CD4-positive, alpha-beta memory T cell (primary cell): ENCODE measurements at regions not wholly inside any gene's neighbourhood (a gene's known extent, or its start where the extent isn't known, plus 50 kb on each side); places are given as distances from the start of the nearest gene placed in this dataset.

ENCODE experiments used
- CTCF ChIA-PET: fragments of 350-600 bp; sonication (Branson Sonifier 250); formaldehyde crosslinking; loops from one replicate; lab custom pipeline; 2021; ENCODE audit warnings: inconsistent platforms; ENCODE audit not compliant: partially characterized antibody; lab: Charles Lee
- POLR2A ChIA-PET: fragments of 350-600 bp; sonication (Branson Sonifier 250); formaldehyde crosslinking; loops from one replicate; lab custom pipeline; 2021; ENCODE audit not compliant: partially characterized antibody; lab: Charles Lee
- DNase-seq, 5 donors: peaks; one replicate each; pipeline versions ENCODE4 v3.0.0 to v3.0.0-alpha.2; 2020 to 2022; ENCODE audit warnings: mixed read lengths in 1 of 5
- H3K27ac ChIP-seq: one replicate; pipeline ENCODE4 v1.7.0; 2013; ENCODE audit warnings: low read depth, low read length
- H3K27me3 ChIP-seq: 2 replicates; pipeline ENCODE4 v1.7.0; 2013; ENCODE audit warnings: mild to moderate bottlenecking, low read length, moderate library complexity; ENCODE audit not compliant: insufficient read depth
- H3K36me3 ChIP-seq: 2 replicates; pipeline ENCODE4 v1.7.0; 2013; ENCODE audit warnings: mild to moderate bottlenecking, low read length, moderate library complexity; ENCODE audit not compliant: insufficient read depth
- H3K4me1 ChIP-seq: 2 replicates; pipeline ENCODE4 v1.7.0; 2013; ENCODE audit warnings: mild to moderate bottlenecking, low read length, moderate library complexity; ENCODE audit not compliant: insufficient read depth
- H3K4me3 ChIP-seq, 2 donors: one replicate each; pipeline ENCODE4 v1.7.0; 2013; ENCODE audit warnings: low read length in 2 of 2, mild to moderate bottlenecking in 1 of 2
- H3K9me3 ChIP-seq, 2 donors: one replicate each; pipeline ENCODE4 v1.7.0; 2013; ENCODE audit warnings: low read length in 2 of 2, control low read depth in 1 of 2; ENCODE audit not compliant: control insufficient read depth in 1 of 2
- H3K27ac Mint-ChIP-seq, 7 donors: one replicate each; pipeline ENCODE4 v1.8.0; 2020 to 2021; ENCODE audit warnings: mixed read lengths in 7 of 7, mild to moderate bottlenecking in 6 of 7, inconsistent platforms in 3 of 7, moderate library complexity in 3 of 7
- H3K27me3 Mint-ChIP-seq, 2 donors: one replicate each; pipeline ENCODE4 v1.8.0; 2020 to 2021; ENCODE audit warnings: mixed read lengths in 2 of 2
- H3K36me3 Mint-ChIP-seq, 2 donors: one replicate each; pipeline ENCODE4 v1.8.0; 2020 to 2021; ENCODE audit warnings: mixed read lengths in 2 of 2, inconsistent platforms in 1 of 2, mild to moderate bottlenecking in 1 of 2
- H3K4me1 Mint-ChIP-seq, 4 donors: one replicate each; pipeline ENCODE4 v1.8.0; 2020 to 2021; ENCODE audit warnings: mixed read lengths in 4 of 4, mild to moderate bottlenecking in 1 of 4
- H3K4me3 Mint-ChIP-seq, 8 donors: one replicate each; pipeline ENCODE4 v1.8.0; 2020 to 2021; ENCODE audit warnings: mixed read lengths in 8 of 8, mild to moderate bottlenecking in 7 of 8, moderate library complexity in 6 of 8, inconsistent platforms in 3 of 8
- H3K9me3 Mint-ChIP-seq, 8 donors: one replicate each; pipeline ENCODE4 v1.8.0; 2020 to 2021; ENCODE audit warnings: mixed read lengths in 8 of 8, mild to moderate bottlenecking in 5 of 8, inconsistent platforms in 3 of 8, moderate library complexity in 1 of 8
- intact Hi-C: fragments of 100-400 bp; cut with micrococcal nuclease; formaldehyde crosslinking; loops from one replicate; pipeline ENCODE4 v1.15.1; 2023

GRCh38 chr16:54340531-54340930 is 53.9 kb upstream of the IRX3 start:
- ChIA-PET CTCF (no interaction called here), POLR2A (no interaction called here)
- no peak overlapping the region for H3K4me3 Mint-ChIP-seq
- Histone ChIP-seq H3K27ac (no peak overlapping the region), H3K4me1 (no peaks in the 10 kb centered on the region), H3K4me3 (no peak overlapping the region), H3K27me3 (no peaks in the 10 kb centered on the region), H3K36me3 (no peaks in the 10 kb centered on the region), H3K9me3 (no peaks in the 10 kb centered on the region)
- intact Hi-C loops, result no loop called here
- H3K9me3 Mint-ChIP-seq, result no peaks in the 10 kb centered on the region
- no peak overlapping the region for H3K27ac Mint-ChIP-seq
- no peaks in the 10 kb centered on the region for H3K36me3 Mint-ChIP-seq
- peaks cover 4 to 14% of the 10 kb centered on the region in 2 donors for H3K27me3 Mint-ChIP-seq
- H3K4me1 Mint-ChIP-seq, result no peaks in the 10 kb centered on the region
- DNase-seq, result no peak

DNA sequence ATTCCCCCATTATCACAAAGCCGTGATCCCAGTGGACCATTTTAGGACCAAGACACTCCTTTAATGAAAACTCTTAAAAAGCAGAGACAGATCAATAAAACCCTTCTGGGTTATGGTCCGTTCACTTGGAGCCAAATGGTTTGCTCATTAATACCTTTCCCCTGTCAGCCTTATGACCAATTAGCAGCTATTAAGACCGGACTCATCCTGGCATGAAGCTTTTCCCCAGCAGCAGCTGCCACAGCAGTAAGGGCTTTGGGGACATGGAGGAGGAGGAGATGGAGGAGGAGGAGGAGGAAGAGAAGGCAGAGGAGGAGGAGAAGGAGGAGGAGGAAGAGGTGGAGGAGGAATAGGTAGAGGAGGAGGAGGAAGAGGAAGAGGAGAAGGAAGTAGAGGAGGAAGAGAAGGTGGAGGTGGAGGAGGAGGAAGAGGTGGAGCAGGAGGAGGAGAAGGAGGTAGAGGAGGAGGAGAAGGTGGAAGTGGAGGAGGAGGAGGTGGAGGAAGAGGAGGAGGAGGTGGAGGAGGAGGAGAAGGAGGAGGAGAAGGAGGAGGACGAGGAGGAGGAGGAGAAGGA is 50.1 kb upstream of the IRX3 start:
- peaks cover 7 to 21% of the 10 kb centered on the region in 2 donors for H3K27me3 Mint-ChIP-seq
- Histone ChIP-seq H3K27me3 (no peaks in the 10 kb centered on the region), H3K36me3 (no peaks in the 10 kb centered on the region), H3K9me3 (no peaks in the 10 kb centered on the region), H3K4me1 (no peaks in the 10 kb centered on the region), H3K27ac (no peak overlapping the region), H3K4me3 (no peak overlapping the region)
- POLR2A ChIA-PET, result no interaction called here
- DNase-seq, result no peak
- no peaks in the 10 kb centered on the region for H3K36me3 Mint-ChIP-seq
- CTCF ChIA-PET, result no interaction called here
- no peak overlapping the region for H3K4me3 Mint-ChIP-seq
- no peaks in the 10 kb centered on the region for H3K4me1 Mint-ChIP-seq
- intact Hi-C loops, result no loop called here
- H3K9me3 Mint-ChIP-seq, result no peaks in the 10 kb centered on the region
- no peak overlapping the region for H3K27ac Mint-ChIP-seq
